Astrocyte of the spinal cord (primary cell): ENCODE measurements at regions not wholly inside any gene's neighbourhood (a gene's known extent, or its start where the extent isn't known, plus 50 kb on each side); places are given as distances from the start of the nearest gene placed in this dataset.

Source experiments
- DNase-seq: peaks from one replicate; pipeline ENCODE4 v3.0.0; 2011; ENCODE audit warnings: low read depth, low spot score
- H3K4me3 ChIP-seq: 2 replicates; pipeline ENCODE4 v1.5.1; 2011; ENCODE audit warnings: low read depth, mild to moderate bottlenecking, low read length, moderate library complexity
- CTCF ChIP-seq: IDR thresholded peaks from 2 replicates; pipeline ENCODE4 v1.5.1; 2012; ENCODE audit warnings: low read depth, mild to moderate bottlenecking, low read length, inconsistent platforms
- in situ Hi-C: cut with HindIII; loops from 2 replicates; pipeline ENCODE4 v1.10.0; 2017; ENCODE audit warnings: low sequenced_read_pairs

DNA sequence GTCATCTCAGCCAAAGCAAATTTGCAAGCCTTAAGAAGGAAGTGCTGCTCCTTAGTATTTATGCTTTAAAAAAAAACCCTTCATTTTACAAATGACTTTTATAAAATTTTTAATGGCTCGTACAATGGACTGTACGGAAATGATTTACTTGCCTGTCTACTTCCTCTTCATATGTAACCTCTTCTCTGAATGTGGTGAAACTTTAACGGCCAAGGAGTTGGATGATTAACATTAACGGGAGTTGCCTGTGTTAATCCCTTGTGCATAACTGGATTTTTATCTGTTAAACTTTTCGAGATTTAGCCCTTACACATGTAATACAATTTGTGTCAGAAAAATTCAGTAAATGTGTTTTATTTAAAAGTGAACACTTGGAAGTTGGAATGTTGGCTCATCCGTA lies 429.4 kb downstream of the TBC1D4 start:
- in situ Hi-C loops, result no loop called here
- no peak overlapping the region for H3K4me3 ChIP-seq
- no peak for TF ChIP-seq CTCF
- no peak for DNase-seq

GRCh38 chr13:75050419-75051046 lies 431.4 kb downstream of the TBC1D4 start:
- in situ Hi-C loops, result no loop called here
- peak; percentile 24 for DNase-seq
- TF ChIP-seq CTCF, result no peak
- H3K4me3 ChIP-seq, result no peak overlapping the region

DNA sequence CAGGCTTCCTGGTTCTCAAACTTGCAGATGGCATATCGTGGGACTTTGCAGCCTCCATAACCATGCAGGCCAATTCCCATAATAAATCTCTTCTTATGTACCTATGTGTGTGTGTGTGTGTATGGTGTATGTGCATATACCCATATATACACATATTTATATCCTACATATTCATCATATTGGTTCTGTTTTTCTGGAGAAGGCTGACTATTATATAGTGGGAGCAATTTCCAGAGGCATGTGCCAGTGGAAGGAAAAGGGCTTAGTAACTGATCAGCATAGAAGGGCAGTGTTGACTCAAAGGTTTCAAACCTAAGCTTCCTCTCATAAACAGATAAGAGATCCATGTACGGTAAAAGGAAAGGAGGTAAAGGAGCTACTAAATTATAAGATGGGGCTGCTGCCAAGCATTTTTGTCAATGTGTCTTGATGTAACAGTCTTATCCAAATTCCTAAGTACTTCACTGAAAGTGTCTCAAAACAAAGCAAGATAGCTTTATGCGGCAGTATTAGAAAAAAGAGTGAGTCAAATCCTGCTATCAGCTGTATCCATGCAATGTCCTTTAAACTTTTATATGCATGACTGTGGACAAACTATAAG lies 432.1 kb downstream of the TBC1D4 start:
- H3K4me3 ChIP-seq, result no peak overlapping the region
- TF ChIP-seq CTCF, result no peak
- DNase-seq, result no peak
- in situ Hi-C loops, result no loop called here

DNA sequence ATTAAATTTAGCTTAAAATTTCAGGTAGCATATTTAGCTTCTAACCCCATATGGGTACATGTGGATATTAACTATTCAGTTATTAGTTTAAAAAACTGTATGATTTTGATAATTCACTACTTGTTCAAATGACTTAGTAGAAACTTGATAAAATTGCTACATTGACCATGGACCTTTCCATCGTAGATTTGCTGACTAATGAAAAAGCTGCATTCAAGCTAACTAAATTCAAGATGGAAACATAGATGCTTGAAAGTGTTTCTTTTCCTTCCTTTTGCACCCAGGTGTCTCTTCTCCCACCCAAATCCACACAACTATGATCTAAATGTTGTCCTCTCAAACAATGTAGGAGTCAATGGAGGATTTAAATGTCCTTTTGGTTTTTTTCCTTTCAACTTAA lies 439.2 kb downstream of the TBC1D4 start:
- no peak overlapping the region for H3K4me3 ChIP-seq
- DNase-seq, result no peak
- in situ Hi-C loops, result no loop called here
- TF ChIP-seq CTCF, result no peak

DNA sequence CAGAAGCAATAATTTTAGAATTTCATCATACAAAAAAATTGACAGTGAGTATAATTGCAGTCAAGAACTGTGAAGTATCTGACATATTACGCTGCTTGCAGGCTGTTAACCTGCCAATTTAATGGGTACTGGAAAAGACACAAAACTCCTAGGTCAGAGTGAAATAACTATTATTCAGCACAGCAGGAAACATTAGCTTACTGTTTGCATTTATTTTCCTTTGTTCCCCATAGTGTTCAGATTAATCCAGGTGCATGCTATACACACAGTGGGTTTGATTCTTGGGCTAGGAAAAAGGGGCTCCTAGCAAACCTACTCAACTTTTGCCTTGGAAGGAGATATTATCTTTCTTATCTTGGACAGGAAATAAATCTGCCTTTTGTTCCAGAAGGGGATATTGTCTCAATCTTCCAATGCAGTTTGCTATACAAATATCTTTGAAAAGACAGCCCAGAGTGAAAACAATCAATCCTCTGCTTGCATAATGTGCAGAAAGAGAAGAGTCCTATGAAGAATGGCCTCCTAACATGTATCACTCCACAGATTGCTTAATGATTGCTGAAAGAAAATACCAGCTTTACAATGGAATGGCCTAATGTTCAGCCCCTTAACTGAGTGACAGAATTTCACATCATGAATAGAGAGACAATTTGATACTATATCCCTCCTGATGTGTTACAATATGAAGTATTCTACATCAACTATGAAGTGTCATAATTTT lies 443.4 kb downstream of the TBC1D4 start:
- no peak for DNase-seq
- no peak overlapping the region for H3K4me3 ChIP-seq
- TF ChIP-seq CTCF, result no peak
- in situ Hi-C loops, result no loop called here

DNA sequence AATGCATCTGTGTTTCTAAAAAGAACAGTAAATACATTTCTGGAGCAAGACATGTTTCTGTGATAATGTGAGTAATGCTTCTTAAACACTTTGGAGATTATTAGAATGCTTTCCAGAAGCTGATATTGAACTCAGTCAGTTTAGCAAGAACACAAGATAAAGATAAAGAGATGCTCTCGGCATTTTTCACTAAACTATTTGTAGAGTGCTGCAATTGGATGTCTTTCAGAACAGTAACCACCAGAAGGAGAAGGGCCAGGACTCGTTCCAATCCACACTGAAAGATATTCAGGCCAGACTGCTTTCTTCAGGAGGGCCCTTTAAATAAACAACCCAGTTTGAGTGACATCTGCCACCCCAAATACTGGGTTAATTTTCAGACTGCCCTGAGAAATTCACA lies 456.0 kb downstream of the TBC1D4 start:
- in situ Hi-C loops, result no loop called here
- DNase-seq, result no peak
- no peak for TF ChIP-seq CTCF
- no peak overlapping the region for H3K4me3 ChIP-seq
